CD4-positive, alpha-beta T cell treated with Interleukin-10 for 1 hour (primary cell): ENCODE measurements at regions not wholly inside any gene's neighbourhood (a gene's known extent, or its start where the extent isn't known, plus 50 kb on each side); places are given as distances from the start of the nearest gene placed in this dataset.

Experiments
- DNase-seq: peaks from one replicate; pipeline ENCODE4 v3.0.0-alpha.2; 2020

DNA sequence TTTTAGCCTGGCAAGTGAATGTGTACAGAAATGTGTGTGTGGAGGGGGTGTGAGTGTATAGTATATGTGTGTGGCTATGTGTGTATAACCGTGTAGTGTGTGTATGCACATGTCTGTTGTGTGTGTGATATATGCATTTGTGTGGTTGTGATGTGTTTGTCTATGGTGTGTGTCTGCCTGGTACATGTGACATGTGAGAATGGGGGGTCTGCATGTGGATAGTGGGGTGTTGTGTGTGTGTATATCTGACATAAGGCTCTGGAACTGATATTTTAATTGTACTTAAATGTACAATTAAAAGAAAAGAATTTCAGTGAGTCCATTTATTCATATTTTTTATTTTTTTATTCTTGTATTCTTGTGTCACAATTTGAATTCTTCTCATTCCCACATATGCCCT, 57.2 kb upstream of the CNR1 start:
- no peak for DNase-seq

DNA sequence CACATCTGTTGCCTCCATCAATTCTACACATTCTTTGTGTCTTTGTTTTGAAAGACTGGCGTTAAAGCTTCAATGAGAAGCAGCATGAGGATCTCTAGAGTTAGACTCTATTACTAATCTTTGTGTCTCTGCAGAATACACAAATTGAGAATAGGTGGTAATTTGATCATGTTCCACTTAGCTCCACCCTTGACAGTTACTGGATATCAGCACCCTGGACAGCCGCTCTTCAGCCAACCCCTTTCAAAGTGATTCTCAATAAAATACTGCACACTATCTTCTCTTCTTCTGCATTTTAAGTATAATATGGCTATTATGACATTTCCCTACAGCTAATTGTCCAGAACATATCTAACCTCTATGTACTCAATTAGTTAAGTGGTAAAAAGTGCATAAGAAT, 54.3 kb upstream of the CNR1 start:
- DNase-seq: no peak

DNA sequence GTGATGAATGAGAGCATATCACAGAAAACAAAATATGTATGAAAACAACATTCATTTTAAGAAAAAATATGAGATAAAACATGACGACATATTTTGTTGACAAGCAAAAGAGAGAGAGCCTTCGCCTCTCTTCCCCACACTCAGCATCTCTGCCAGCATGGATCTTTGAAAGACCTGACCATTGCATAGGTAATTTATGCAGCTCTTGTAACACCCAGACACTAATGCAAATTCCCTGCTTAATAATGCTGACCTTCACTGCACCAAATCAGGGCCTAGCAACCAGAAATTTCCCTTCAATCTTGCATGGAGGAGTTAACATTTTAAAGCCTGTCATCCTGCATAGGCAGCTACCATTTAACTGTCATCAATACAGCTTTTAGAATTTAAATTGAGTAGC, 50.0 kb upstream of the CNR1 start:
- DNase-seq: no peak
